WERI-Rb-1 (cell line): ENCODE measurements at regions not wholly inside any gene's neighbourhood (a gene's known extent, or its start where the extent isn't known, plus 50 kb on each side); places are given as distances from the start of the nearest gene placed in this dataset.

ENCODE experiments used
- DNase-seq: peaks from one replicate; pipeline ENCODE4 v3.0.0-alpha.2; 2020
- H3K27ac ChIP-seq: fragments of 250-450 bp; sonication (Bioruptor Pico); 2 replicates; pipeline ENCODE4 v1.5.1; 2020; ENCODE audit warnings: mild to moderate bottlenecking, moderate library complexity
- H3K27me3 ChIP-seq: fragments of 250-450 bp; sonication (Bioruptor Pico); 2 replicates; pipeline ENCODE4 v1.5.1; 2021; ENCODE audit warnings: mild to moderate bottlenecking, low read depth, moderate library complexity; ENCODE audit not compliant: insufficient read depth, severe bottlenecking
- H3K36me3 ChIP-seq: fragments of 250-450 bp; sonication (Bioruptor Pico); 2 replicates; pipeline ENCODE4 v1.5.1; 2020; ENCODE audit warnings: mild to moderate bottlenecking, moderate library complexity
- H3K4me3 ChIP-seq: 2 replicates; pipeline ENCODE4 v1.5.1; 2011; ENCODE audit warnings: low read depth, mild to moderate bottlenecking, control low read depth, low read length
- H3K9me3 ChIP-seq: fragments of 250-450 bp; sonication (Bioruptor Pico); 2 replicates; pipeline ENCODE4 v1.5.1; 2021; ENCODE audit warnings: mild to moderate bottlenecking, moderate library complexity; ENCODE audit not compliant: severe bottlenecking
- CTCF ChIP-seq: IDR thresholded peaks from 2 replicates; pipeline ENCODE4 v1.5.1; 2011; ENCODE audit warnings: low read depth, mild to moderate bottlenecking, control low read depth, inconsistent platforms, low read length

DNA sequence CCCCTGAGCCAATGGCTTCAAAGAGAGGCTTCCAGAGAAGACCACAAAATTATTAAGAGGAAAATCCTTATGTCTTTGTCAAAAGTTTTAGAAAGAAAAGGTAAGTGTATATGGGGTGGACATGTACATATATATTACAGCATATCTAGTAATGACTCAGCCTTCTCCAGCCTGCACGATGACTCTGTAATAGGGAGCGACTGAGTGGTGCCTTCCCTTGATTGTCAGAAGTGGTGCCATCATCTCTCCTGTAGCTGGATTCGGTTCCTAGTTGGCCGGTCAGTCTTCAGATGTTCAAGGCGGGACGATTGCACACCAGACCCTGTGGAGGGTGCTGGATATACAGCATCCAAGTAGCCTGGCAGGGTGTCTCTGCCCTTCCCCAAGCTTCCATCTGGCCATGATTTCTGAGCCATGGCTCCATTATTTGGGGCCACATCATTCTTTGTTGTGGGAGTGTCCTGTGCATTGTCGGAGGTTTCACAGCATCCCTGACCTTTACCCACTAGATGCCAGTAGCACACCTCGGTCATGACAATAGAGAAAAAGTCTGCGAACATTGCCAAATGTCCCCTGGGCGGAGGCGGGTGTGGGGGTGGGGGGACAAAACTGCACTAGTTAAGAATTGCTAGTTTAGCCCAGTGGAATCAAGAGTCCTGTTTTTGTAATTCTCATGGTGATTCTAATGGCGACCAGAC, 206.2 kb upstream of the KAZN start:
- Histone ChIP-seq H3K4me3 (no peak overlapping the region), H3K27me3 (peaks cover 45% of the 10 kb centered on the region), H3K27ac (no peak overlapping the region), H3K9me3 (peaks cover 5% of the 10 kb centered on the region), H3K36me3 (no peaks in the 10 kb centered on the region)
- no peak for TF ChIP-seq CTCF
- DNase-seq: no peak

- Histone ChIP-seq H3K9me3 (peaks cover 4% of the 10 kb centered on the region), H3K4me3 (no peak overlapping the region), H3K27ac (no peak overlapping the region), H3K36me3 (no peaks in the 10 kb centered on the region), H3K27me3 (peaks cover 46% of the 10 kb centered on the region)
- no peak for TF ChIP-seq CTCF
- DNase-seq: no peak
Measured at GRCh38 chr1:14392859-14393365, 205.6 kb upstream of the KAZN start.

- no peak for TF ChIP-seq CTCF
- no peak for DNase-seq
- no peak overlapping the region for H3K27ac ChIP-seq
Measured at GRCh38 chr1:14396100-14396499, 202.4 kb upstream of the KAZN start.

GRCh38 chr1:14403961-14404645, 194.4 kb upstream of the KAZN start:
- Histone ChIP-seq H3K4me3 (no peak overlapping the region), H3K27me3 (peaks cover 61% of the 10 kb centered on the region), H3K27ac (no peak overlapping the region), H3K36me3 (no peaks in the 10 kb centered on the region), H3K9me3 (no peaks in the 10 kb centered on the region)
- DNase-seq: no peak
- TF ChIP-seq CTCF: no peak

More at GRCh38 chr1:14396100-14396499, 202.4 kb upstream of the KAZN start:
- H3K4me3 ChIP-seq: no peak overlapping the region
- peaks cover 57% of the 10 kb centered on the region for H3K27me3 ChIP-seq
- H3K9me3 ChIP-seq: no peaks in the 10 kb centered on the region
- H3K36me3 ChIP-seq: no peaks in the 10 kb centered on the region

DNA sequence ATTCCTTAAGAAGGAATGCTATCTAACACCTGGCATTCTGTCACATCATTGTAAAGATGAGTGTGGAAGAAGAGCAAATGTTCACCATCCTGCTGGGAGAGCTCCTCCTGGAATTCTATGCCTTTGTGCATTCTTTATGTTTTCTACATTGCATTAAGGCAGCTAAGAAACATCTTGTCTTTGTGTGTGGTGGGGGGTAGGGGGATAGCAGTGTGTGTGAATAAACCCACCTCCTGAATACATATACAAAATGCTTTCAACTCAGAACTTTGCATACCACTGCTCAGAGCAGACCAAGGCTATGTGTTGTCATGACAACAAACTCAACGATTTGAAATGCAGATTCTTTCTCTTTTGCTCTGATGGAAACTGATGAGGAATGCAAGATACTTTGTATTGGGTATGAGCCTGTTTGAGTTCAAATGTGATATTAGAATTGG, 193.6 kb upstream of the KAZN start:
- Histone ChIP-seq H3K27me3 (peaks cover 60% of the 10 kb centered on the region), H3K9me3 (no peaks in the 10 kb centered on the region), H3K4me3 (no peak overlapping the region), H3K36me3 (no peaks in the 10 kb centered on the region), H3K27ac (no peak overlapping the region)
- DNase-seq: no peak
- TF ChIP-seq CTCF: no peak
